Testis (tissue), 2 donors: ENCODE measurements at regions not wholly inside any gene's neighbourhood (a gene's known extent, or its start where the extent isn't known, plus 50 kb on each side); places are given as distances from the start of the nearest gene placed in this dataset.

Experiments
- CTCF ChIP-seq, 3 experiments: fragments of 450-650 bp in 2 of 3; fragments of 200-600 bp in 1 of 3; sonication (generic) in 1 of 3; IDR thresholded peaks; one replicate each; pipeline ENCODE4 v1.5.1; 2016 to 2019; ENCODE audit warnings: antibody characterized with exemption in 3 of 3, mild to moderate bottlenecking in 2 of 3, moderate library complexity in 1 of 3
- POLR2A ChIP-seq: fragments of 450-650 bp; IDR thresholded peaks from one replicate; pipeline ENCODE4 v1.6.1; 2017; ENCODE audit warnings: antibody characterized with exemption, mild to moderate bottlenecking, moderate library complexity

GRCh38 chr14:98931126-98931525 is 340.9 kb downstream of the BCL11B start:
- TF ChIP-seq POLR2A (no peak), CTCF (IDR thresholded peaks at IDR 0.05) (no peak)
